ENCODE measurements at regions not wholly inside any gene's neighbourhood (a gene's known extent, or its start where the extent isn't known, plus 50 kb on each side); places are given as distances from the start of the nearest gene placed in this dataset.

DNA sequence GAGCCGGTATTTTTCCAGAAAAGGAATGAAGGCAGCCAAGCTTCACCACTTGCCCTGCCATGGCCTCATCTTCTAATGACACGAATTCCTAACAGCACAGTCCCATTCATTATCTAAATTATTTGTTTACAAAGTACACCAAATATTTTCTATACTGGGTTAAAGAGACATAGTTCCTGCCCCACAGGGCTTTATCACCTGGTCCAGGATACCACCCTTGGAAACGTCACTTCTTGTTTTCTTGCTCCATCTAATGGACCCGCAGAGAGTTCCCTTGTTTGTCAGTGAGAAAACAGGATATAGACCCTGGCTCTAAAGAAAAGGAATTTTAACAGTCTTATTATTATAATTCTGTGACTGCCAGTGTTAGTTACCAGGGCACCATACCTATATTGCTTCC, 1165.4 kb downstream of the GATA3 start:
- Mint-ChIP-seq H3K9me3 (no peaks in the 10 kb centered on the region), H3K27me3 (ENCODE audit: low read depth, poor library complexity) (peaks cover 15% of the 10 kb centered on the region), H3K36me3 (ENCODE audit: low read depth) (no peaks in the 10 kb centered on the region), H3K27ac (no peak overlapping the region), H3K4me3 (no peak overlapping the region), H3K4me1 (peaks cover 5% of the 10 kb centered on the region)
- no peak for DNase-seq
- TF ChIP-seq, protein P1, sequence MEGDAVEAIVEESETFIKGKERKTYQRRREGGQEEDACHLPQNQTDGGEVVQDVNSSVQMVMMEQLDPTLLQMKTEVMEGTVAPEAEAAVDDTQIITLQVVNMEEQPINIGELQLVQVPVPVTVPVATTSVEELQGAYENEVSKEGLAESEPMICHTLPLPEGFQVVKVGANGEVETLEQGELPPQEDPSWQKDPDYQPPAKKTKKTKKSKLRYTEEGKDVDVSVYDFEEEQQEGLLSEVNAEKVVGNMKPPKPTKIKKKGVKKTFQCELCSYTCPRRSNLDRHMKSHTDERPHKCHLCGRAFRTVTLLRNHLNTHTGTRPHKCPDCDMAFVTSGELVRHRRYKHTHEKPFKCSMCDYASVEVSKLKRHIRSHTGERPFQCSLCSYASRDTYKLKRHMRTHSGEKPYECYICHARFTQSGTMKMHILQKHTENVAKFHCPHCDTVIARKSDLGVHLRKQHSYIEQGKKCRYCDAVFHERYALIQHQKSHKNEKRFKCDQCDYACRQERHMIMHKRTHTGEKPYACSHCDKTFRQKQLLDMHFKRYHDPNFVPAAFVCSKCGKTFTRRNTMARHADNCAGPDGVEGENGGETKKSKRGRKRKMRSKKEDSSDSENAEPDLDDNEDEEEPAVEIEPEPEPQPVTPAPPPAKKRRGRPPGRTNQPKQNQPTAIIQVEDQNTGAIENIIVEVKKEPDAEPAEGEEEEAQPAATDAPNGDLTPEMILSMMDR (IDR thresholded peaks at IDR 0.05): no peak

DNA sequence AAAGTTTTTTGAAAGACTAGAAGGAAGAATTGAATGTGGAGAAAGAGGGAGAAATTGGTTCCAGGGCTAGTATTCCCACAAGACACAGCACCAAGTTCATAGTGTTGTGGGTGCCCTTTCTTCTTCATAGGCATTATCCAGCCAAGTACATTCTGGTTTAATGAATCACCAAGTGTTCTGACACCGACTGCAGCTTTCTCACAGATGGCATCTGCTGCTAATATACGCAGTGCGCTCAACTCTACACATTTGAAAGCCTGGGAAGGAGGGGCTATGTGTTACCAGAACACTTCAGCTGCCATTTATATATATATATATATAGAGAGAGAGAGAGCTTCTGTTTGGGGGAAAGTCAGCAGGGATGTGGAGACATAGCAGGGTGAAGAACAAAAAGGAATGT, 1168.4 kb downstream of the GATA3 start:
- TF ChIP-seq, protein P1 (IDR thresholded peaks at IDR 0.05): no peak
- Mint-ChIP-seq H3K4me1 (no peaks in the 10 kb centered on the region), H3K9me3 (no peaks in the 10 kb centered on the region), H3K27ac (no peak overlapping the region), H3K27me3 (ENCODE audit: low read depth, poor library complexity) (peaks cover 13% of the 10 kb centered on the region), H3K36me3 (ENCODE audit: low read depth) (no peaks in the 10 kb centered on the region), H3K4me3 (no peak overlapping the region)
- DNase-seq: no peak

DNA sequence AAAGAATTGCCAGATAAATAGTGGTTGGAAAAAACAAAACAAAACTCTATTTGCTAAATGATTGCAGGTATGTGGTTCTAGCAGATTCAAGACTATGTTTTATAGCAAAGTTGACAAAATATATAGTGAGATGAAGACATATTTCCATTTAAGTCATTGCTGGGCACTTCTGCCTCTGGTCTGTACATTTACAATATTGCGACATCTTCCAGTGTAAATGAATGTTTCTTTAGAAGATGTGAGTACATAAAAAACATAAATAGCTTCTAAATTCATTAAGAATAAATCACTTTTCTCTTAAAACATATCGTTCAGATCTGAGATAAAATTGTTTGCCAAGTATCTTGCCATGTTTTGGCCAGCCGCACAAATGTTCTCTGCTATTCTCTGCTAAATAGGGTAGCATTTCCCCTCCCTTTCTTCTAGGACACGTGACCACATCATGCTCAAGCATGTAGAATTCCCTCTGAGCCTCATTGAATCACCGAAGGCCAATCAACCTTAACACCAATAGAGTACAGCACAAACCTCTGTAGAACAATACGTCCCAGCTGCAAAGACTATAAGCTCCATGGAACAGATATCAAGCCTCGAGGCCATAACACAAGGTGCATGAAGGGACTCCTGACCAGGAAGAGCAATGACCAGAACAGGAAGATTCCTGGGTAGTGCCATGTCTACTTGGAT, 1173.3 kb downstream of the GATA3 start:
- H3K27me3 Mint-ChIP-seq (ENCODE audit: low read depth, poor library complexity): peaks cover 6% of the 10 kb centered on the region
- H3K9me3 Mint-ChIP-seq: no peaks in the 10 kb centered on the region
- H3K36me3 Mint-ChIP-seq (ENCODE audit: low read depth): no peaks in the 10 kb centered on the region
- TF ChIP-seq, protein P1 (IDR thresholded peaks at IDR 0.05): no peak
- DNase-seq: no peak
- no peak overlapping the region for H3K4me3 Mint-ChIP-seq
- peaks cover 18% of the 10 kb centered on the region for H3K4me1 Mint-ChIP-seq
- H3K27ac Mint-ChIP-seq: no peak overlapping the region

- Mint-ChIP-seq H3K4me3 (no peak overlapping the region), H3K4me1 (peaks cover 18% of the 10 kb centered on the region)
- TF ChIP-seq, protein P1 (IDR thresholded peaks at IDR 0.05): no peak
These were observed 1174.3 kb downstream of the GATA3 start for GRCh38 chr10:9228771-9229170.

DNA sequence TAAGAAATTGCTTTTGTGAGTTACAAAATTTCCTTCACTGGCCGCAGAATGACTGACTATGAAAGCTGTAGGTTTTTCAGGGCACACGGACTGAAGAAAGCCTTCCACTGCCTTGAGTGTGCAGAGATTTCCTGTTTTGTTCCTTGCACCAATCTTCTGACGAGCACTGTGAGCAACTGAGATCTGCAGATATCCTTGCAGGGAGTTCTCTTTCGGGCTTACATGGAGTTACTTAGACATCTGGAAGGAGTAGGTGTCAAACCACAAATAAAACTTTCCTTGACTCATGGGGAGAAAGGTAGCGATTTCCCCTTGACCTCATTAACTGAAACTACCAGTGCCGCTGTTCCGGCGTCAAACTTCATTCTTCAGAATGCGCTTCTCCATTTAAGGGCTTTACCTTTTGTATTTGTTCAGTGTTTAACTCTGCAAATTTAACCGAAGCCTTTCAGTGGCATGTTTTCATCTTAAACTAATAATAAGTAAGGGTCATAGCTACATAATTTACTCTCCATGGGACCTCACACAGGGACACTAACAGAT, 1175.3 kb downstream of the GATA3 start:
- DNase-seq: no peak
- Mint-ChIP-seq H3K36me3 (ENCODE audit: low read depth) (no peaks in the 10 kb centered on the region), H3K27ac (no peak overlapping the region), H3K4me3 (no peak overlapping the region), H3K27me3 (ENCODE audit: low read depth, poor library complexity) (peaks cover 6% of the 10 kb centered on the region), H3K9me3 (no peaks in the 10 kb centered on the region), H3K4me1 (peaks cover 18% of the 10 kb centered on the region)
- TF ChIP-seq, protein P1 (IDR thresholded peaks at IDR 0.05): no peak

More at GRCh38 chr10:9228771-9229170, 1174.3 kb downstream of the GATA3 start:
- Mint-ChIP-seq H3K36me3 (ENCODE audit: low read depth) (no peaks in the 10 kb centered on the region), H3K9me3 (no peaks in the 10 kb centered on the region), H3K27me3 (ENCODE audit: low read depth, poor library complexity) (peaks cover 6% of the 10 kb centered on the region), H3K27ac (no peak overlapping the region)
- no peak for DNase-seq

- TF ChIP-seq, protein P1 (IDR thresholded peaks at IDR 0.05): no peak
- Mint-ChIP-seq H3K36me3 (ENCODE audit: low read depth) (no peaks in the 10 kb centered on the region), H3K27me3 (ENCODE audit: low read depth, poor library complexity) (peaks cover 4% of the 10 kb centered on the region), H3K27ac (no peak overlapping the region), H3K4me1 (peaks cover 18% of the 10 kb centered on the region), H3K4me3 (no peak overlapping the region), H3K9me3 (no peaks in the 10 kb centered on the region)
- no peak for DNase-seq
These were observed 1176.1 kb downstream of the GATA3 start for GRCh38 chr10:9230625-9231024.

Measured in nephron progenitor cell (in vitro differentiated cells).